ENCODE measurements at regions not wholly inside any gene's neighbourhood (a gene's known extent, or its start where the extent isn't known, plus 50 kb on each side); places are given as distances from the start of the nearest gene placed in this dataset.
"Not testable (repeated sequence)": the region's sequence is repeated elsewhere in the genome, so short reads cannot be mapped to it uniquely, and the experiment has no call there.

DNA sequence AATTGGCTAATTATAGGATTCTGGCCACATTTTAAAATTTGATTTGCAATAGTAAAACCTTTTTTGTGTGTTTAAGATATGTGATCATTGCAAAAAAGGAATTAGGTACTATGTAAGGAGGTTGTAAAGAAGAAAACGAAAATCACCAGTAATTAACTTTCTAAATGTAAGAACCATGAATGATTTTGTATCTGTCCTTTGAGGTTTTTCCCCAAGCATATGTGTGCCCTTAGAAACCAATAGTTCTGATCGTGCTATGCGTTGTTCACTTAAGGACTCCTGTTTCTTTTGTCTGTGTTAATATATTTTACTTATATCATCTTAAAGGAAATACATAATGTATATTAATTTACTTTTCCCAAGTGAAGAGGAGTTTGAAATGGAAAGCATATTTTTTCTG lies 410.2 kb downstream of the PSAT1 start:
- in situ Hi-C loops (cut with HindIII; ENCODE audit: low sequenced_read_pairs) = no loop called here

DNA sequence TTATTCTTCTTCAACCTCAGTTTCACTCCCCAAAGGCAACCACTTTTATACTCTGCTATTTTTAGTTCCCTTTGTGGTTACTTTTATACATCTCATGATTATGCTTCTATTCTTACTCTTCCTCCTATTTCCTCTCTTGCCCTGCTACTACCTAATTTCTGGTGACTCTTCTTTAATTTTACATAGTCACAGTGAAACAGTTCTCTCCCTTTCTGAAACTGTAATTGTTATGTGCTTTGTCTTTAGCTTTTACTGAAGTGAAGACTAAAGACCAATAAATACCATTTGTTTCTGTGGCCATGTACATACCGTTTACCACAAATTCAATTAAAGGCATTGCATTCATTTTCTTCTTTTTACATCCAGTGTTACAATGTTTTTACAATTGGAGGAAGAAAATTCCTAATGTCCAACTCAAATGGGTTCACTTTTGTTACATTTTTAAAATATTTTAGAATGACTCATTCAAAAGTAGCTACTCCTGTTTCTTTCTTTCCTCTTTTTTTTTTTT lies 410.6 kb downstream of the PSAT1 start:
- in situ Hi-C loops (cut with HindIII; ENCODE audit: low sequenced_read_pairs) = no loop called here

DNA sequence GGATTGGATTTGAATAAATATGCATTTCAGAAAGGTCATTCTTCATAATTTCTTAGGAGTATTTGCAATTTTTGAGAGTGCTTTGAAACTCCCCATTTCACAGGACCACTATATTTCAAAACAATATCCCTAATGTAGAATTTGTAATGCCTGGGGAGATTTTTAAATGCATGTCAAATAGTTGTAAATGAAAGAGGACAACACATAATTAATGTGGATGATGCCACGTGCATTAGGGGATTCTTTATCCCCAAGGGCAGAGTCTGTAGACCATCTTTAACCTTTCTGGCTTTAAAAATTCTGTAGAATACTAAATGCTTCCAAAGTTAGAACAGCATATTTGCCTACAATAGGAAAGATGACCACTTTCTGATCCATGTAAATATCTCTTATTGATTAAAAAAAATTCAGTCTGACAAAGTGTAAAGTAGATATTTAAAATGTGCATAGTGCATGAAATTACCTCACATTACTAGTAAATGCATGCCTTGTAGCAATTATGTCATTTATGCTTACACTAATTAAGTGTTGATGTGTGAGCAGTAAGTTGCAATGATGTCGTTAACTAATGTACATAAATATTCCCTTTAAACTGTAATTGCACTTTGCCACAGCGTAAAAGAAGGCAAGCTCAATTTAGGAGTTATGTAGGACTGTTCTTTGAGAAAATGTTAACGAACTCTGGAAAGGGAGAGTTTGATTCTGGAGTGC lies 416.1 kb downstream of the PSAT1 start:
- in situ Hi-C loops (cut with HindIII; ENCODE audit: low sequenced_read_pairs) = no loop called here

DNA sequence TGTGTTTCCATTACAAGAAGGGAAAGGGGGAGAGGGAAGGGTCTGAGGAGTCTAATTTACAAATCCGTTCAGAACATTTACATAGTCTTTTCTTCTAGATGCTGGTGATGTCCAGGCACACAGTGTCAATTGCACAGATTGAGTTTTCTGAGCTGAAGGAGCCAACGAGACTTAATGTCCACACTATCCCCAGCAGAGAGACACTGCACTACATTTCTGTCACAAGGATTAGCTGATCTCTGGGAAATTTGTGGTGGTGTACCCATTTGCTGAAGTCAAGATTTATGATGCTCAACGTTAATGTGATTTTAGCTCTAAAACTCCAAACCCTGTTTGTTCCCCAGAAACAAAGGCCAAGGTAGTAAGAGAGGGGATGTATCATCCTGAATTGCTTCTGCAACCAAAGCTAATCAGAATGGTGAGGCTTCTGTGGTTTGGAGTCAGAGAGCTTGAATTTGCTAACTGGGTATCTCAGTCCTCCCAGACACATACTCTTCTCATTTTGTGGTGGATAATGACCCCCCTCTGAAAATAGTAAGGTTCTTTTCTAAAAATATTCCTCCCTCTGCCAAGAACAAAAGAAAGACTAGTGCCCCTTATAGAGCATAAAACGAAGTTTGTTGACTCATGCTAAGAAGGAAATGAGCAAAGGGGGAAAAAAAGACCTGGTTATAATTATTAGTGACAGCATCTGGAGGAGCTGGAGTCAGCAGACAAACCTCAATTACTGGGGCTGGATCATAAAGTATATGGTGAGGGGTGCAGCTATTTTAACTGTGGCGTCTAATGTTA lies 416.9 kb downstream of the PSAT1 start:
- in situ Hi-C loops (cut with HindIII; ENCODE audit: low sequenced_read_pairs) = no loop called here

DNA sequence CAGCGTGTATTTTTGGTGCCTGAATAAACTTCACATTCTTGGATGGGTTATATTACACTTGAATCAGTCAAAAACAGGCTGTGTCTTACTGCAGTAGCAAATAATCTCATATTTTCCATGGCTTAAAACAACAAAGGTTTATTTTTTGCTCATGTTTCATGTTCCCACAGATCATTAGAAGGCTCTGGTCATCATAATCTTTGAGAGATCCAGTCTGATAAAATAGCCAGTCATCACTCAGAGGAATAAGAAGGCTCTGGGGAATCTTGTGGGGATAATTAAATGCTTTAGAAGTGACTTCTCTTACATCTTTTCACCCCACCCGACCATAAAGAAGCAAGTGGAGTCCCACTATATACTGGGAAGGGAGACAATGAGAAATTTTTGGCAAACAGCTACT lies 417.7 kb downstream of the PSAT1 start:
- in situ Hi-C loops (cut with HindIII; ENCODE audit: low sequenced_read_pairs) = no loop called here

DNA sequence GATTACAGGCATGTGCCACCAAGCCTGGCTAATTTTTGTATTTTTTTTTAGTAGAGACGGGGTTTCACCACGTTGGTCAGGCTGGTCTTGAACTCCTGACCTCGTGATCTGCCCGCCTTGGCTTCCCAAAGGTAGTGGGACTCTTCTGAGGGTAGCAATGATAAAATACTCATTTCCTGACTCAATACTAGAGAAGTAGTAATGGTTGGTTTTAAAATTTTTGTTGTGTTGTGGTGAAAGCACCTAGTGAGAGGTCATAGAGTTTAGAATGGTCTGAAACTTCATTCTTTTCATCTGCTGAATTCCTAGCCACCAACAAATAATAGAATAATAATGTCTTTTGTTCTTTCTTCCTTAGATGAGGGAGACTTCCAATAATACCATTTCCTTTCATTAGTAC lies 422.1 kb downstream of the PSAT1 start:
- in situ Hi-C loops (cut with HindIII; ENCODE audit: low sequenced_read_pairs) = not testable (repeated sequence)

DNA sequence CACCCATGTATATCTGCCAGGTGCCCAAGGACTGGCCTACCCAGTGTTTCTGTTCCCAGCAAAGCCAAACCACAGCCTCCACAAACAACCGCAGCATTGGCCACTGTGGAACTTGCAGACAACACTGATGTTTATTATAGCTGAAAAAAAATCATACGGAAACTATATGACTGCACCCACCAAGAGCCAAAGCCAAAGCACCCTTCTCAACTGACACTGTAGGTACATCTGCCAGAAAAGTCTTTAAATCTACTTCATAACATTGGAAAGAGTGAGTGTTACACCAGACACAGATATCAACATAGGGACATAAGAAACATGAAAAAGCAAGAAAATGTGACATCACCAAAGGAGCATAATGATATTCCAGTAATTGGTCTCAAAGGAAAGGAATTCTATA lies 428.0 kb downstream of the PSAT1 start:
- in situ Hi-C loops (cut with HindIII; ENCODE audit: low sequenced_read_pairs) = no loop called here

DNA sequence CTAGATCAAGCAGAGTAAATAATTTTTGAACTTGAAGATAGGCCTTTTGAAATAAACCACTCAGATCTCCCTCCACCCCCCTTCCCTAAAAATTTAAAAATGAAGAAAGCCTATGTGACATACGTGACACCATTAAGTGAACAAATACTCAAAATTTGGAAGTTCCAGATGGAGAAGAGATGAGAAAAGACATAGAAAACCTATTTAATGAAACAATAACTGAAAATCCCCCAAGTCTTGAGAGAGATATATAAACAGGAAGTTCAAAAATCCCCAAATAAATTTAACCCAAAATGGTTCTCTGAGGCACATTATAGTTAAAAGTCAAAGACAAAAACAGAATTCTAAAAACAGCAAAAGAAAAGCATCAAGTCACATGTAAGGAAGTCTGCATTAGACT lies 428.6 kb downstream of the PSAT1 start:
- in situ Hi-C loops (cut with HindIII; ENCODE audit: low sequenced_read_pairs) = no loop called here

DNA sequence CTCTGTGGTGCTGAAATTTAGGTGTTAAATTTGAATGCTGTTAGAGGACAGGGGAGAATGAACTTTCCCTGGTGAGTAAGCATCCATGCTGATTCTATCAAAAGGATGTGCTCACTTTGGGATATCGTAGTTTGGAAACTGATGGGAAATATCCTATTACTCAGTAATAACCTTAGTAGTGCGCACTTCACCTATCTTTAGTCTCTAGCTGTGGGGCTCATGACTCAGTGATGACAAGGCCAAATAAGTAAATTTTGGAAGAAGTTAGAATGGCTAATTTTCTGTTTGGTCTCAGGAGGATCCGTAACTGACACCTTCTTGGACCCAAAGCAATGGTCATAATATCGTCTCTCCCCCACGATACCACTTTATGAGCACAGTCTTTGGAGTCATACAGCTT lies 448.4 kb downstream of the PSAT1 start:
- in situ Hi-C loops (cut with HindIII; ENCODE audit: low sequenced_read_pairs) = no loop called here

DNA sequence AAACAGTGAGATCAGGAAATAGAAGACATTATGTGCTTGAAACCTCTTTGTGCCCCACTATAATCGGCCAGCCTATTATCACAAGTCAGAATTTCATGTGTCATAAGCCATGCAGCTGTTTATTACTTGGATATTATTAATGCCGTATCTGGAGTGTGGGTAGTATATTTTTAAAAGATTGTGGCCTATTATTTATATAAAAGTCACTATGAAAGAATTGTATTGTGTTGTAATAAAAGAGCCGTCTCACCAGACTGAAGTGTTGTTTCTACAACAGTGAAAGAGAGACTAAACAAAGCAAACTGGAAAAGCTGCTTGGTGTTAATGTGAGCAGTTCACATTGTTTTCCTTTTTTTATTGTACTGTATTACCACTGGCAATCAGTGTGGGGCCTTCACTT lies 449.1 kb downstream of the PSAT1 start:
- in situ Hi-C loops (cut with HindIII; ENCODE audit: low sequenced_read_pairs) = no loop called here

DNA sequence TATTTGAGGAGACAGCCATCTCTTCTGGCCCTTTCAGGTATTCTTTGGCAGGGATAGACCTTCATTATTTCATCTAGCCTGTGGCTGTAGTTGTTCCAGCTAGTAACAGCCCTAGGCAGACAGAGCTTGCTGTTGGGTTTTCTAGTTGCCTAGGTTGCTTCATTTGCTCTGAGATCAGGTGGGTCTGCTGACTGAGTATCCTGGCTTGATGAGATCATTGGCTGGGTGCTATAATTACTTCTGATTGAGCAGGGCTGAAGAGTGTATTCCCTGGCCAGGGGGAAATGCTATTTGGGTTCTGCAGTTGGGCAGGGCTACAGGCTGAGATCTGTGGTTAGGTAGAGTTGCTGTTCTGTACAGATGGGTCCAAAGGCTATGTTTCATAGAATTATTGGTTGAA lies 456.1 kb downstream of the PSAT1 start:
- in situ Hi-C loops (cut with HindIII; ENCODE audit: low sequenced_read_pairs) = no loop called here

DNA sequence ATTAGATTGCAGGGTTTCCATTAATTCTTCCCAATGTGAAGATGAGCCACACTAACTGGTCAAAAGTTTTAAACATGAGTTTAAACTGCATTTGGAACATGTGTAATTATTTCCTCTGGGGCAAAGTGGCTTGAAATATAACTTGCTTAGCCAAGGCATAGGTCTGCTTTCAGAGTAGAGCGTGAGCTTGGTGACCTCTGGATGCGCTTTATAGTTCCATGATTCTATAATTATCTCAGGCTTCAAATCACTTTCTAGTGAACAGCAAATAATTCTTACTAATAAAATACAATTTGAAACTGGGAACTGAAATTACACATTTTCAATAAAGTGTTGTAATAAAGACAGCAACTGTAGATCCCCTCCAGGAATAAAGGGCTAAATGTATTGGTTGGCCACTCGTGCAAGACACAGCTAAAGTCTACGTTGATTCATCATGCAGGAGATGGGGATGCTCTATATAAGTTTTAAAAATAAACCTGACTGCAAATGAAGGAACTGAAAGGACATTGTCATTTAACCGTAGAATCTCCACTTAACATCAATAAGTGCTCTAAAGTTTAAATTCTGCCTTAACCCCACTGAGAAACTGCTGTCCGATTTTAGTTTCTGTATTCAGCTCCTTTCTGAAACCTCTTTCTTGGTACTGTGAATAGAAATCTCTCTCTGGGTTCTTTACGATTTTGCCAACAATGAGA lies 460.0 kb downstream of the PSAT1 start:
- in situ Hi-C loops (cut with HindIII; ENCODE audit: low sequenced_read_pairs) = no loop called here

DNA sequence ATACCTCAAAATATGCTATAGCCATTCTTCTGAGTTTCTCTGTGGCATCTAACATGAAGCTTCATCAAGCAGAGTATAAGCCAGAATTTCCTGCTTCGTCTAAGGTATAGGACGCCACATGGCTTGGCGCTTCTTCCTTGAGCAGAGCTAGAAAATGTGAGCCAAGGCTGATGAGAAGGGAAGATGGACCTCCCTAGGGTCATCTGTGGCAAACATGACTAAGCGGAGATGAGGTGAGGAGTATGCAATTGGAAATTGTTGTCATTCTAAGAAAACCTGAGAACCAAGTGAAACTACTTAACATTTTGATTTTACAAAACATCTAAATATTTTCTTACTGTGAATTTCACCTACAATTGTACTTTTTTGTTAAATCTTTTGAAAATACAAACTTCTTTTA lies 466.5 kb downstream of the PSAT1 start:
- in situ Hi-C loops (cut with HindIII; ENCODE audit: low sequenced_read_pairs) = no loop called here

DNA sequence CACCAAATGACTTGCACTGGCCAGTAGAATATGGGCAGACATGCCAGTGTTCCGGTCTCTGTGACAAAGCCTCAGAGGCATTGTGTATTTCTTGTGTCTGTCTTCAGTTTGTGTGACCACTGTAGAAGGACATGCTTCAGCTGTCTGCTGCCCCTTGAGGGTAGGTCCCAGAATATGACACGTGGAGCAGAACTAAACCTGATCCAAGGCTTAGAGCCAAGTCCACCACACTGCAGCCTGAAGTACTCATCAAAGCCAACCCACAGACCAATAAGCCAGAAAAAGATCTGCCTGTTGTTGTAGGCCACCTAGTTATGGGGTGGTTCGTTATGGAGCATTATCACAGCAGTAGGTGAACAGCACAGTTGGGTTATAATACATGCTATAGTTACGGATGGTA lies 468.9 kb downstream of the PSAT1 start:
- in situ Hi-C loops (cut with HindIII; ENCODE audit: low sequenced_read_pairs) = no loop called here

DNA sequence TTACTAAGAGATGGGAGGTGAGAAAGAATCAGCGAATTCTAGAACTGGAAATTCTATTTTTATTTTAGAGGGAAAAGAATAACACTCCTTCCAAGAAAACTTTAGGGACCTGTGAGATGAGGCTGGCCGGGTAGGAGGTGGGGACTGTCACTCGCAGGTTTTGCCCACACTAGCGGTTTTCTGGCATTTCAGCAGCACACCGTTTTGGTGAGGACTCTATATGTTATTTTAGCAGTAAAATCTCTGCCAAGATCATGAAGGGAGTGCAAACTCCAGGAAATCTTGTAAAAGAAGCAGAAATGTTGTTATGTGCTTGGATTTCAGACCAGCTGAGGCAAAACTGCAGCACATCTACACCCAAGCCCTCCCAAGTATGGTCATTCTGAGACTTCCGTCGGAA lies 470.6 kb downstream of the PSAT1 start:
- in situ Hi-C loops (cut with HindIII; ENCODE audit: low sequenced_read_pairs) = no loop called here

DNA sequence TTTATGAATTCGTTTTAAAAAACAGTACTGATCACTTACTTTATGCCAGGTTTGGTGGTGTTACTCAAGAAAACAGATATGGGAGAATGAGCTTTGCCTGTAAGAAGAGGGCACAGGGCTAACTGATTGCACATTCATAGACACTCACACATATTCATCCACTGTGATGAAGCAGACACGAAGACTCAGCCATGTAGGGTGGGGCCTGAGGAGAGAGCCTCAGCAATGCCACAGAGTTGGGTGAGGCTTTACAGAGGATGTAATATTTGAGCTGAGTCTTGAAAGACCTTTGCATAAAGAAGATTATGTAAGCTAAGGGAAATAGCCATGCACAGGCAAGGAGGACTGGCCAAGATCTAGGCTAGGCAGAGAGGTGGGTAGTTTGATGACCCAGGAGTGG lies 472.8 kb downstream of the PSAT1 start:
- in situ Hi-C loops (cut with HindIII; ENCODE audit: low sequenced_read_pairs) = no loop called here

DNA sequence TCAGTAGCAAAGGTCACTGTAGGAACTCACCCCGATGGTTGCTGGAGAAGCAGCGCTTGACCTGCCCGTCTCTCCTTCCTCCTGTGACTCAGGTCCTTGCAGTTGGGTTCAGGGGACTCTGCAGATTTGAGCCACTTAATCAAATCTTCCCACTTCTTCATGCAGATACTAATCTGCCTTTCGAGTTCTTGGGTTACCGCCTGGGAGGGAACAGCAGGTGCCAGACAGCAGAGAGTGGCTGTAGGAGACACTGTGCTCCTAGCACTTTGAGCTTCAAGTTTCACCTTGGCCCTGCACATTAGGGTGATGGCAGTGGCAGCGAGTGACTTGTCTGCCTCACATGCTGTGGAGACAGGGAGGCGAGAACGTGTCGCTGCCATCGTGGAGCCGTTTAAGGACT lies 478.3 kb downstream of the PSAT1 start:
- in situ Hi-C loops (cut with HindIII; ENCODE audit: low sequenced_read_pairs) = no loop called here

DNA sequence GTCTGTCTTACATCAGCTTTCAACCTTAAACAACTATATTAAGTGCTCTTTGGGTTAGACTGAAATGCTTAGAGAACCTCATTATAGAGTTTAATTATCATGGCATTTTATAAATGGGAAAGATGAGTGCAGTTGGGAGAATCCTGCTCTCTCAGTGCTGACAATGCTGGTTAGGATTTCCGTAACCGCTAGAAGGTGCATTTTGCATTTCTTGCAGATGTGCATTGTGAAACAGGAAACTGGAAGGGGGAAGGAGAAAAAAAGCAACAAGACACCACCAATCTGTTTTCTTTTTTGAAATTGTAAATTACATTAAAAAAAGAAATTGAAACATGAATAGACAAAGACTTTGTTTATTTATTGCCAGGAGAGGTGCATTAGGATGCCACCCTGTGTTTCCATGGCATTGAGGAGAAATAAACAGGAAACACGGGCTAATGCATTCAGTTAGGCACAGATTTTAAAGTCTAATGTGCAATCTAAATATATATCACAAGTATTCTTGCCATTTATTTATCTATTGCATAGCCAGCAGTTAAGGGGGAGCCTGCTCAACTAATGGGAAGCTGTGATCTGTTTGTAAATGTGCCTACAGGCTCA lies 478.9 kb downstream of the PSAT1 start:
- in situ Hi-C loops (cut with HindIII; ENCODE audit: low sequenced_read_pairs) = no loop called here

DNA sequence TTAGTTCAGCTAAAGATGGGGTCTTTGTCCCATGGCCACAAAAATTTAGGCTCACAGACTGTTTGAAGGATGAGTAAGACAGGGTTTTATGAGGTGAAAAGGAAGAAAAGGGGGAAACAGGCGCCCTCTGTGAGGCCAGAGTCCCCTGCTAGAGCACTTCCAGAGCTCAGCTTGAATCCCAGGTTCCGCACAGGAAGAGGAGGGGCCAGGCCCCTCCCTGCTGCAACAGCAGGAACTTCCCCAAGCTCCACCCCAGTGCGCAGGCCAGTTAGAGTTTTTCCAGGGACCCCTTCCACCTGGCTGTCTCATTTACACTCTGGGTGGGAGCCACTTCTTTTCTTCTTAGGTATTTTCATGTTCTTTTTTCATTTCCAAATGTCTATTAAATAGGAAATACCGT lies 480.8 kb downstream of the PSAT1 start:
- in situ Hi-C loops (cut with HindIII; ENCODE audit: low sequenced_read_pairs) = no loop called here

DNA sequence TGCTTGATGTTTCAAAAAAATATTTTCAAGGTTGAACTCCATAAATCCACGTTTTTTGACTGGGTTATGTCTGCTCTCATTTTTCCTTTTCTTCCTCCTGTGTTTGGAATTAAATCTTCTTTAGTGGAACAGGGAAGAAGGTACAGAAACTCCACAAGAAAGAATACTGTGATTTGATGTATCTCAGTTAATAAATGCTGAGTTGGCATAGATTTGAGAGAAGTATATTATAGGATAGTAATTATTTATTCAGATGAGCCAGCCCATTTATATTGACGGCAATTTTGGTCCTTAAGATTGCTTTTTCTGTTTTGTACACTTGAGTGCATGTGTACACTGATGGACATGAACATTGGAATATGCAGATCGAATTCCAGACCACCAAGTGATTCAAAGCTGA lies 481.4 kb downstream of the PSAT1 start:
- in situ Hi-C loops (cut with HindIII; ENCODE audit: low sequenced_read_pairs) = no loop called here

DNA sequence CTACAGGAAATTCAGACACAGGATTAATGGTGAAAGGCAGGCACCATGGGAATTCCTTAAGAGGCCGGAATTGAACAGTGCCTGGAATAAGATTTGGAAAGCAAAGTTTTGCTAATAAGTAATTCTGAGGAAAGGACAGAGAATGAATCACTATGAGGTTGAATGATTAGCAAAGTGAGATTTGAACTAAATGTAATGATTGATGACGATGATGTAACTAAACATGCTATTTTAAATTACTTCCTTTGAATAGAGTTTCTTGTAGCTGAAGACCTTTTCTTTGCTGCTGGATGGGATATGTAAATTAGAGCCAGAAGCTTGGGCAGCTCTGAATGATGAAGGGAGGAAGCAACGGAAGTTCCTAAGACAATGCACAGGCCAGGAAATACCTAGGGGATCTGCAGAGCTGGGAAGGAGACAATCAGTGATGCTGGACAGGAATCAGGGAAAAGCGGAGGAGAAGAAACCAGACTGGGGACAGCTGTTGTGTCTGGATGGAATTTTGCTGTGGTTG lies 482.0 kb downstream of the PSAT1 start:
- in situ Hi-C loops (cut with HindIII; ENCODE audit: low sequenced_read_pairs) = no loop called here
